Smooth muscle cell (in vitro differentiated cells): ENCODE measurements at regions not wholly inside any gene's neighbourhood (a gene's known extent, or its start where the extent isn't known, plus 50 kb on each side); places are given as distances from the start of the nearest gene placed in this dataset.

Source experiments
- DNase-seq: peaks from one replicate; lab custom pipeline; 2025; ENCODE audit not compliant: unreplicated experiment; lab: John Stamatoyannopoulos, UW
- H2AFZ ChIP-seq: fragments of 200-600 bp; sonication (generic); 2 replicates; pipeline ENCODE4 v1.6.0; 2016; ENCODE audit warnings: antibody characterized with exemption, low read depth, mild to moderate bottlenecking
- H3F3A ChIP-seq: fragments of 200-600 bp; sonication (generic); 2 replicates; pipeline ENCODE4 v1.6.0; 2017; ENCODE audit warnings: antibody characterized with exemption, low read depth
- H3K27ac ChIP-seq: fragments of 200-600 bp; sonication (generic); 2 replicates; pipeline ENCODE4 v1.5.1; 2016; ENCODE audit warnings: low read depth, mild to moderate bottlenecking
- H3K27me3 ChIP-seq: fragments of 200-600 bp; sonication (generic); 2 replicates; pipeline ENCODE4 v1.6.1; 2016; ENCODE audit warnings: low read depth, mild to moderate bottlenecking
- H3K36me3 ChIP-seq: fragments of 200-600 bp; sonication (generic); 2 replicates; pipeline ENCODE4 v1.5.1; 2016; ENCODE audit warnings: low read depth
- H3K4me1 ChIP-seq: fragments of 200-600 bp; sonication (generic); 2 replicates; pipeline ENCODE4 v1.5.1; 2016; ENCODE audit warnings: low read depth
- H3K4me2 ChIP-seq: fragments of 200-600 bp; sonication (generic); 2 replicates; pipeline ENCODE4 v1.6.0; 2016; ENCODE audit warnings: mild to moderate bottlenecking
- H3K4me3 ChIP-seq: fragments of 200-600 bp; sonication (generic); 2 replicates; pipeline ENCODE4 v1.5.1; 2016; ENCODE audit warnings: mild to moderate bottlenecking
- H3K79me2 ChIP-seq: fragments of 200-600 bp; sonication (generic); 2 replicates; pipeline ENCODE4 v1.6.0; 2016; ENCODE audit warnings: low read depth, mild to moderate bottlenecking
- H3K9ac ChIP-seq: fragments of 200-600 bp; sonication (generic); 2 replicates; pipeline ENCODE4 v1.6.0; 2016; ENCODE audit warnings: low read depth
- H3K9me3 ChIP-seq: fragments of 200-600 bp; sonication (generic); replicated peaks from 2 replicates; pipeline ENCODE4 v1.5.1; 2016; ENCODE audit warnings: low read depth
- H4K20me1 ChIP-seq: fragments of 200-600 bp; sonication (generic); 2 replicates; pipeline ENCODE4 v1.6.0; 2016; ENCODE audit warnings: low read depth
- WGBS: methylation state at CpG from one replicate; pipeline ENCODE4 v1.1.7; 2016; ENCODE audit warnings: low lambda C conversion rate; 5-methylcytosine and 5-hydroxymethylcytosine counted together
- TF ChIP-seq, protein P1 (sequence below): fragments of 200-600 bp; sonication (generic); IDR thresholded peaks from 2 replicates; pipeline ENCODE4 v1.5.1; 2017; ENCODE audit warnings: borderline replicate concordance, mild to moderate bottlenecking, antibody characterized with exemption; ENCODE audit not compliant: insufficient read depth, poor library complexity, severe bottlenecking

DNA sequence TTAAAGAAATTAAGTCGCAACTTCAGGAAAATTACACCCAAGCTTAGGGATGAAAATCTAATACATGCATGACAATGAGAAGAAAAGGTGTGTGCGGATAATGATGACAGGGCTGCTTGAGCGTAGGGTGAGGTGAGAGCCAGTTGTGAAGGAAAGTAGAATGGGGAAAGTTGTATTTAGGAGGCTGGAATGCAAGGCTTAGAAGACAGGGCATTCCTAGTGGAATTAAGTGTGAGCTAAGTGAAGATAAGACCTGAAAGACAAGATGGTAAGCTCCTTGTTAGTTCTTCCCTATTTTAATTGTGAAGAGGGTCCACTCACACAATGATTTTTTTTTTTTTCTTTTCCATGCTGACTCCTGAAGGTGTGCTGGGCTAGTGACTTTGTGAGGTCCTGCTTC lies 519.5 kb upstream of the SALL1 start:
- no peaks in the 10 kb centered on the region for H3K9me3 ChIP-seq
- TF ChIP-seq, protein P1, sequence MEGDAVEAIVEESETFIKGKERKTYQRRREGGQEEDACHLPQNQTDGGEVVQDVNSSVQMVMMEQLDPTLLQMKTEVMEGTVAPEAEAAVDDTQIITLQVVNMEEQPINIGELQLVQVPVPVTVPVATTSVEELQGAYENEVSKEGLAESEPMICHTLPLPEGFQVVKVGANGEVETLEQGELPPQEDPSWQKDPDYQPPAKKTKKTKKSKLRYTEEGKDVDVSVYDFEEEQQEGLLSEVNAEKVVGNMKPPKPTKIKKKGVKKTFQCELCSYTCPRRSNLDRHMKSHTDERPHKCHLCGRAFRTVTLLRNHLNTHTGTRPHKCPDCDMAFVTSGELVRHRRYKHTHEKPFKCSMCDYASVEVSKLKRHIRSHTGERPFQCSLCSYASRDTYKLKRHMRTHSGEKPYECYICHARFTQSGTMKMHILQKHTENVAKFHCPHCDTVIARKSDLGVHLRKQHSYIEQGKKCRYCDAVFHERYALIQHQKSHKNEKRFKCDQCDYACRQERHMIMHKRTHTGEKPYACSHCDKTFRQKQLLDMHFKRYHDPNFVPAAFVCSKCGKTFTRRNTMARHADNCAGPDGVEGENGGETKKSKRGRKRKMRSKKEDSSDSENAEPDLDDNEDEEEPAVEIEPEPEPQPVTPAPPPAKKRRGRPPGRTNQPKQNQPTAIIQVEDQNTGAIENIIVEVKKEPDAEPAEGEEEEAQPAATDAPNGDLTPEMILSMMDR = no peak
- H3K27me3 ChIP-seq = no peaks in the 10 kb centered on the region
- H2AFZ ChIP-seq = no peak overlapping the region
- no peaks in the 10 kb centered on the region for H3F3A ChIP-seq
- no peak overlapping the region for H3K4me3 ChIP-seq
- H4K20me1 ChIP-seq = no peaks in the 10 kb centered on the region
- 87% methylated on average over 3 of the region's 3 CpGs for WGBS
- no peak for DNase-seq
- no peak overlapping the region for H3K4me2 ChIP-seq
- H3K36me3 ChIP-seq = no peaks in the 10 kb centered on the region
- no peak overlapping the region for H3K9ac ChIP-seq
- H3K79me2 ChIP-seq = no peaks in the 10 kb centered on the region
- H3K27ac ChIP-seq = no peak overlapping the region
- peaks cover 52% of the 10 kb centered on the region for H3K4me1 ChIP-seq

- peaks cover 52% of the 10 kb centered on the region for H3K4me1 ChIP-seq
- peak overlapping the region; percentile 78 for H3K9ac ChIP-seq
- no peaks in the 10 kb centered on the region for H3K36me3 ChIP-seq
- no peaks in the 10 kb centered on the region for H3F3A ChIP-seq
- DNase-seq = no peak
- no peaks in the 10 kb centered on the region for H3K27me3 ChIP-seq
- H4K20me1 ChIP-seq = no peaks in the 10 kb centered on the region
- WGBS = 5% methylated on average over 6 of the region's 6 CpGs
- peak overlapping the region; percentile 75 for H3K4me2 ChIP-seq
- no peak overlapping the region for H3K4me3 ChIP-seq
- H2AFZ ChIP-seq = peak overlapping the region; percentile 28
- H3K79me2 ChIP-seq = no peaks in the 10 kb centered on the region
- H3K9me3 ChIP-seq = no peaks in the 10 kb centered on the region
- TF ChIP-seq, protein P1 = no peak
- H3K27ac ChIP-seq = peak overlapping the region; percentile 97
Observed at GRCh38 chr16:51666821-51667220, 515.8 kb upstream of the SALL1 start.

DNA sequence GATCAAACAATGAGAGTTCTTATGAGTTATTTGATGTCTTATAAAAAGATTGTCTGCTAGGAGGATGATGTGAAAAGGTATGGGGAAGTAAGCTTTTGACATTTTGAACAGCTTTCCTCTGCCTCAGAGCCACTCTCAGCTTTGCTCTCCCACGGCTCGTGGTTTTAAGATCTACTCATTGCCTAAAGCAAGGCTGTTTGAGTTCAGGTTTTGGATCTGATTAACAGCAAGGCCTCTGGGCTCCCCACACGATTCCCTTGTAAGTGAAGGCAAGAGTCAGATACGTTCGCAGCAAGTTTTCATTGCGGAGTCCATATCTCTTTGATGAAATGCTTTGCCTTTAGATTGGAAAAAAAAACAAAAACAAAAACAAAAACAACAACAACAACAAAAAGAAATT lies 515.0 kb upstream of the SALL1 start:
- H3K79me2 ChIP-seq = no peaks in the 10 kb centered on the region
- WGBS = 38% methylated on average over 6 of the region's 6 CpGs
- no peaks in the 10 kb centered on the region for H3K9me3 ChIP-seq
- H4K20me1 ChIP-seq = no peaks in the 10 kb centered on the region
- no peak for DNase-seq
- H3K9ac ChIP-seq = peak overlapping the region; percentile 78
- no peaks in the 10 kb centered on the region for H3K36me3 ChIP-seq
- peaks cover 52% of the 10 kb centered on the region for H3K4me1 ChIP-seq
- peak overlapping the region; percentile 28 for H2AFZ ChIP-seq
- no peaks in the 10 kb centered on the region for H3F3A ChIP-seq
- TF ChIP-seq, protein P1 = no peak
- H3K4me3 ChIP-seq = no peak overlapping the region
- no peaks in the 10 kb centered on the region for H3K27me3 ChIP-seq
- H3K27ac ChIP-seq = peak overlapping the region; percentile 97
- peak overlapping the region; percentile 75 for H3K4me2 ChIP-seq

- 91% methylated on average over 7 of the region's 7 CpGs for WGBS
- Histone ChIP-seq H3K27me3 (no peaks in the 10 kb centered on the region), H3K9me3 (no peaks in the 10 kb centered on the region), H3K4me3 (no peak overlapping the region), H3F3A (no peaks in the 10 kb centered on the region), H3K4me2 (peak overlapping the region; percentile 75), H2AFZ (no peak overlapping the region), H4K20me1 (no peaks in the 10 kb centered on the region), H3K9ac (no peak overlapping the region), H3K79me2 (no peaks in the 10 kb centered on the region), H3K27ac (peak overlapping the region; percentile 97), H3K4me1 (peaks cover 47% of the 10 kb centered on the region), H3K36me3 (no peaks in the 10 kb centered on the region)
- TF ChIP-seq, protein P1 = no peak
- no peak for DNase-seq
Observed at GRCh38 chr16:51665436-51665998, 514.4 kb upstream of the SALL1 start.
